Thyroid gland (tissue), 4 donors: ENCODE measurements at regions not wholly inside any gene's neighbourhood (a gene's known extent, or its start where the extent isn't known, plus 50 kb on each side); places are given as distances from the start of the nearest gene placed in this dataset.

ENCODE experiments used
- DNase-seq, 2 donors: peaks; one replicate each; pipeline ENCODE4 v3.0.0-alpha.2; 2019
- H3K27ac ChIP-seq, 3 donors: fragments of 200-600 bp; sonication (generic); 1 replicate in 2 of 3; 2 replicates in 1 of 3; pipeline ENCODE4 v1.5.1; 2016 to 2019; ENCODE audit warnings: mild to moderate bottlenecking in 1 of 3, moderate library complexity in 1 of 3
- H3K27me3 ChIP-seq: fragments of 200-600 bp; sonication (generic); one replicate; pipeline ENCODE4 v1.5.1; 2019
- H3K36me3 ChIP-seq, 2 donors: fragments of 200-600 bp; sonication (generic); one replicate each; pipeline ENCODE4 v1.5.1; 2016 to 2019
- H3K4me1 ChIP-seq, 2 donors: fragments of 200-600 bp; sonication (generic); one replicate each; pipeline ENCODE4 v1.5.1; 2017 to 2019
- H3K4me3 ChIP-seq, 3 donors: fragments of 200-600 bp; sonication (generic); replicated peaks in 1 of 3; 1 replicate in 2 of 3; 2 replicates in 1 of 3; pipeline ENCODE4 v1.5.1; 2016; ENCODE audit warnings: mild to moderate bottlenecking in 1 of 3
- H3K9me3 ChIP-seq: fragments of 200-600 bp; sonication (generic); one replicate; pipeline ENCODE4 v1.5.1; 2017
- CTCF ChIP-seq, 6 experiments: fragments of 200-600 bp in 3 of 6; fragments of 450-650 bp in 3 of 6; sonication (generic) in 3 of 6; IDR thresholded peaks; one replicate each; pipeline ENCODE4 v1.5.1; 2016 to 2019; ENCODE audit warnings: antibody characterized with exemption in 6 of 6, mild to moderate bottlenecking in 2 of 6, inconsistent platforms in 1 of 6, moderate library complexity in 1 of 6
- POLR2A ChIP-seq, 2 donors: fragments of 450-650 bp; IDR thresholded peaks; one replicate each; pipeline ENCODE4 v1.6.1; 2017; ENCODE audit warnings: antibody characterized with exemption in 2 of 2, mild to moderate bottlenecking in 2 of 2, moderate library complexity in 1 of 2
- WGBS, 2 donors: methylation state at CpG; one replicate each; pipeline ENCODE4 v1.1.5; 2017; 5-methylcytosine and 5-hydroxymethylcytosine counted together
- intact Hi-C: fragments of 100-400 bp; cut with DNase I; formaldehyde crosslinking; loops from one replicate; pipeline ENCODE4 v1.15.1; 2023

- no peaks in the 10 kb centered on the region for H3K9me3 ChIP-seq
- H3K4me1 ChIP-seq = peaks cover 0 to 5% of the 10 kb centered on the region in 2 donors
- no peaks in the 10 kb centered on the region for H3K27me3 ChIP-seq
- 88 to 92% methylated on average over 3 of the region's 3 CpGs for WGBS, 2 donors
- no peak for DNase-seq
- H3K27ac ChIP-seq = no peak overlapping the region
- intact Hi-C loops = no loop called here
- no peaks in the 10 kb centered on the region for H3K36me3 ChIP-seq
- TF ChIP-seq POLR2A (IDR thresholded peaks at IDR 0.05) = no peak
- TF ChIP-seq CTCF (IDR thresholded peaks at IDR 0.05) = peak in 2 of 6 experiments; percentile 21 to 53
- no peak overlapping the region for H3K4me3 ChIP-seq
Measured at GRCh38 chr12:87866578-87867292, 162.5 kb downstream of the C12orf50 start.

- Histone ChIP-seq H3K9me3 (no peaks in the 10 kb centered on the region), H3K4me3 (no peak overlapping the region), H3K36me3 (no peaks in the 10 kb centered on the region), H3K27ac (peak overlapping the region; percentile 4 to 62 (median 23)), H3K4me1 (peaks cover 11 to 13% of the 10 kb centered on the region in 2 donors), H3K27me3 (no peaks in the 10 kb centered on the region)
- TF ChIP-seq POLR2A (IDR thresholded peaks at IDR 0.05) (no peak), CTCF (IDR thresholded peaks at IDR 0.05) (no peak)
- intact Hi-C loops = no loop called here
- peak; percentile 18 to 27 for DNase-seq
- WGBS, 2 donors = 21 to 35% methylated on average over 2 of the region's 2 CpGs
Measured at GRCh38 chr12:87861791-87862190, 167.4 kb downstream of the C12orf50 start.

GRCh38 chr12:87853448-87854003 is 175.7 kb downstream of the C12orf50 start:
- Histone ChIP-seq H3K27me3 (no peaks in the 10 kb centered on the region), H3K27ac (no peak overlapping the region), H3K4me1 (no peaks in the 10 kb centered on the region), H3K36me3 (no peaks in the 10 kb centered on the region), H3K4me3 (no peak overlapping the region), H3K9me3 (no peaks in the 10 kb centered on the region)
- TF ChIP-seq POLR2A (IDR thresholded peaks at IDR 0.05) (no peak), CTCF (IDR thresholded peaks at IDR 0.05) (no peak)
- WGBS, 2 donors = 85 to 91% methylated on average over 6 of the region's 6 CpGs
- intact Hi-C loops = no loop called here
- DNase-seq = no peak

GRCh38 chr12:87849074-87849473 is 180.1 kb downstream of the C12orf50 start:
- no peaks in the 10 kb centered on the region for H3K27me3 ChIP-seq
- H3K4me3 ChIP-seq = no peak overlapping the region
- no peaks in the 10 kb centered on the region for H3K36me3 ChIP-seq
- H3K27ac ChIP-seq = no peak overlapping the region
- no peaks in the 10 kb centered on the region for H3K9me3 ChIP-seq
- no peak for DNase-seq
- no peaks in the 10 kb centered on the region for H3K4me1 ChIP-seq
- no peak for TF ChIP-seq CTCF (IDR thresholded peaks at IDR 0.05)
- no peak for TF ChIP-seq POLR2A (IDR thresholded peaks at IDR 0.05)
- 68 to 79% methylated on average over 2 of the region's 2 CpGs for WGBS, 2 donors
- intact Hi-C loops = no loop called here

GRCh38 chr12:87848248-87848868 is 180.8 kb downstream of the C12orf50 start:
- Histone ChIP-seq H3K27ac (no peak overlapping the region), H3K4me1 (no peaks in the 10 kb centered on the region), H3K4me3 (no peak overlapping the region), H3K9me3 (no peaks in the 10 kb centered on the region), H3K36me3 (no peaks in the 10 kb centered on the region), H3K27me3 (no peaks in the 10 kb centered on the region)
- WGBS, 2 donors = 17% methylated on average over 2 of the region's 2 CpGs
- no peak for DNase-seq
- intact Hi-C loops = no loop called here
- peak; percentile 40 to 81 (median 76) for TF ChIP-seq CTCF (IDR thresholded peaks at IDR 0.05)
- TF ChIP-seq POLR2A (IDR thresholded peaks at IDR 0.05) = no peak
